ENCODE measurements at regions not wholly inside any gene's neighbourhood (a gene's known extent, or its start where the extent isn't known, plus 50 kb on each side); places are given as distances from the start of the nearest gene placed in this dataset.

DNA sequence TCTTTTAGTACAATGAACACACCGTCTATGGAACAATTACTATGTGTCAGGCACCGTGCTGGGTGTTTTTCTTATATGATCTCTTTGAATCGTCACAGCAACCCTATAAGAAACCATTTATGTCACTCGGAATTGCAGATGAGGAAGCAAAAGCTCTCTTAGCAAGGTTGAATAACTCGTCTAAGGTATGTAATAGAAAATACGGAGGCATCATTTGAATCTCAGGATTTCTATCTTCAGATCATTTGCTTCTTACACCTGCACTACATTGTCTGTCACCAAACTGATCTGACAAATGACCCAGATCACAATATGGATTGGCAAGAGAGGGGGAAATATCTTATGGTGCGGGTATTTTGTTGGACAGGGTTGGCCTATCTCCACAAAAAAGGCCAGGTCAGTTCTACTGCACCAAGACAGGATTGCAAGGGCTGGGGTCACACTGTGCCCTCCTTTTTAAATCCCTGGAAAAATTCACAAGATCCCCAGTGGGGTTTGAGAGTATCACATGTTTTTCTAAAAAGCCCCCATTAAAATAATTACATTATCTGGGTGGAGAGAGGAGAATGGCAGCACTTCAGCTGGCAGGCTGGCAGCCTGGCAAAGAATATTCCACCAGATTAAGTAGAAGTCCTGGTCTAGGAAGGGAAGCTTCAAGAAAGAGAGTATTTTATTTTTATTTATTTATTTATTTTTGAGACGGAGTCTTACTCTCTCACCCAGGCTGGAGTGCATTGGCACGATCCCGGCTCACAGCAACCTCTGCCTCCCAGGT is 110.7 kb upstream of the CLMP start:
- no peaks in the 10 kb centered on the region for H3K36me3 ChIP-seq

DNA sequence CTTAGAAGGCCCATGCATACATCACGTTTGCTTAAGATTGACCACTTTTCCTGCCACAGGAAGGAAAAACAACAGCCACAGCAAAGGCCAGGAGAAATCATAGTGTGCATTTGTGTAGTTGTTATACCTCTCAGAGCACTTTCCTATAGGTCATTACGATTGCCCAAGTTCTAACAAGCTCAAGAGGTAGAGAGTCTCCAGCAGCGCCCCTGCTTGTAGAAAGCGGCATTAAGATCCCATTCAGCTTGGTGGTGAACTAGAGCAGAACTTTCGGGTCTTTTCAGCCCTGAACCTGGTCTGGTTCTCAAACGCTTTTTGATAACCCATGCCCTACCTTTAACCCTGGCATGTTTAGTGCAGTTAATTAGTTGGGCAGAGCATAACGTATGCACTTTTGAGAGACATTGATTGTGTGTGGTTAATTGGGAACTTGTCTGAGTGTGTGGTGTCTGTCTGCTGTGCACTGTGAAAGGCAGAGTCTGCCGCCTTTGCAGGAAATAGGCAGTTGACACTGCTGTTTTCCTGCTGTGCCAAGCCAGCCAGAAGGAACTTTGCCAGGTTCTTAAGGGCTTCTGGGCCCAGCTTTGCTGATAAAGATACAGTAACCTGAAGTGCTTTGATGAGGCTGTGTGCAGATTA is 109.9 kb upstream of the CLMP start:
- no peak for DNase-seq (ENCODE audit: low spot score)

More for the DNA sequence above, 110.7 kb upstream of the CLMP start:
- no peak for DNase-seq (ENCODE audit: low spot score)
- no peaks in the 10 kb centered on the region for H3K4me1 ChIP-seq (replicated peaks)
- intact Hi-C loops (cut with DNase I): no loop called here
- 95% methylated on average over 10 of the region's 10 CpGs for WGBS
- H3K27ac ChIP-seq: no peak overlapping the region
- no peaks in the 10 kb centered on the region for H3K27me3 ChIP-seq (replicated peaks; ENCODE audit: insufficient read depth)
- H3K4me3 ChIP-seq: no peak overlapping the region
- TF ChIP-seq POLR2A (IDR thresholded peaks at IDR 0.05) (no peak), POLR2AphosphoS5 (IDR thresholded peaks at IDR 0.05) (no peak)
- TF ChIP-seq, protein P1, sequence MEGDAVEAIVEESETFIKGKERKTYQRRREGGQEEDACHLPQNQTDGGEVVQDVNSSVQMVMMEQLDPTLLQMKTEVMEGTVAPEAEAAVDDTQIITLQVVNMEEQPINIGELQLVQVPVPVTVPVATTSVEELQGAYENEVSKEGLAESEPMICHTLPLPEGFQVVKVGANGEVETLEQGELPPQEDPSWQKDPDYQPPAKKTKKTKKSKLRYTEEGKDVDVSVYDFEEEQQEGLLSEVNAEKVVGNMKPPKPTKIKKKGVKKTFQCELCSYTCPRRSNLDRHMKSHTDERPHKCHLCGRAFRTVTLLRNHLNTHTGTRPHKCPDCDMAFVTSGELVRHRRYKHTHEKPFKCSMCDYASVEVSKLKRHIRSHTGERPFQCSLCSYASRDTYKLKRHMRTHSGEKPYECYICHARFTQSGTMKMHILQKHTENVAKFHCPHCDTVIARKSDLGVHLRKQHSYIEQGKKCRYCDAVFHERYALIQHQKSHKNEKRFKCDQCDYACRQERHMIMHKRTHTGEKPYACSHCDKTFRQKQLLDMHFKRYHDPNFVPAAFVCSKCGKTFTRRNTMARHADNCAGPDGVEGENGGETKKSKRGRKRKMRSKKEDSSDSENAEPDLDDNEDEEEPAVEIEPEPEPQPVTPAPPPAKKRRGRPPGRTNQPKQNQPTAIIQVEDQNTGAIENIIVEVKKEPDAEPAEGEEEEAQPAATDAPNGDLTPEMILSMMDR (IDR thresholded peaks at IDR 0.05): no peak
- H3K9me3 ChIP-seq: no peaks in the 10 kb centered on the region

DNA sequence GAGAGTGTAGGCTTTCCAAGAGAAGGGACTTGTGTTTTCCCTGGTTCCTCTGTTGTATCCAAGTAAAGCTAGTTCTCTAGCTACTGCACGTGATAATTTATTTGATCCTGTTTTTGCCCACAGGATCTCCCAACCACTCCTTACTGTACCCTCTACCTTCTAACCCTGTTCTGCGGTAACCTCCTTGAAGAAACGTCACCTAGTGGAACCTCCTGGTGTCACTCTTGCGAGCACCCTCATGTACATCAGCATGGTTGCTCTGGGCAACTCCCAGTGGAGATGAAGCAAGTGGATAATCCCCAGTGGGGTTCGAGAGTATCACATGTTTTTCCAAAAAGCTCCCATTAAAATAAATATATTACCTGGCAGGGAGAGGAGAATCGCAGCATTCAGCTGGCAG is 108.9 kb upstream of the CLMP start:
- DNase-seq (ENCODE audit: low spot score): no peak
- H3K27me3 ChIP-seq (replicated peaks; ENCODE audit: insufficient read depth): no peaks in the 10 kb centered on the region
- H3K4me1 ChIP-seq (replicated peaks): no peaks in the 10 kb centered on the region
- H3K9me3 ChIP-seq: no peaks in the 10 kb centered on the region
- WGBS: 87% methylated on average over 6 of the region's 6 CpGs
- TF ChIP-seq POLR2A (IDR thresholded peaks at IDR 0.05): no peak
- no peak for TF ChIP-seq POLR2AphosphoS5 (IDR thresholded peaks at IDR 0.05)
- TF ChIP-seq, protein P1 (IDR thresholded peaks at IDR 0.05): no peak
- no peak overlapping the region for H3K4me3 ChIP-seq
- intact Hi-C loops (cut with DNase I): no loop called here
- H3K27ac ChIP-seq: no peak overlapping the region
- no peaks in the 10 kb centered on the region for H3K36me3 ChIP-seq

More for the DNA sequence above, 109.9 kb upstream of the CLMP start:
- H3K9me3 ChIP-seq: no peaks in the 10 kb centered on the region
- WGBS: 74% methylated on average over 8 of the region's 8 CpGs
- intact Hi-C loops (cut with DNase I): no loop called here
- TF ChIP-seq, protein P1 (IDR thresholded peaks at IDR 0.05): no peak
- TF ChIP-seq POLR2A (IDR thresholded peaks at IDR 0.05): no peak
- no peak for TF ChIP-seq POLR2AphosphoS5 (IDR thresholded peaks at IDR 0.05)
- no peak overlapping the region for H3K27ac ChIP-seq
- H3K4me1 ChIP-seq (replicated peaks): no peaks in the 10 kb centered on the region
- H3K36me3 ChIP-seq: no peaks in the 10 kb centered on the region
- no peak overlapping the region for H3K4me3 ChIP-seq
- H3K27me3 ChIP-seq (replicated peaks; ENCODE audit: insufficient read depth): no peaks in the 10 kb centered on the region

DNA sequence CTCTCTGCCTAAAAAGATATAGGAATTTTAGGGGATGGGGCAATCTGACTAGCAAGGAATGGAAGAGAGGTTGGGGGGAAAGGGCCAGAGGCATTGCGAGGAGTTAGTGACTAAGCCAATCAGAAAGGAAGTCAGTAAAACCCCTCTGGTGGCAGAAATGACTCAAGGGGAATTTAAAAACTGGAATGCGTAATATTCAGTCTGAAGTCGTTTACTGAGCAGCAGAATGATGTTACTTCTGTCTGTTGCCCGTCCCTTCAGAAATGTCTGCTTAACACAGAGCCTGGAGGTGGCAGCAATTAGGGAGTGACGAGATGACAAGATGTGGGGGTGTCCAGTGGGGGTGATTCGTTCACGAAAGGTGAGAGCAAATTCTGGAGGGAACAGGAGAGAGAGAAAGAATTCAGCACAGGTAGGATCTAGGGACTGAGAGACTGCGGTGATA is 107.7 kb upstream of the CLMP start:
- Histone ChIP-seq H3K4me1 (replicated peaks) (no peaks in the 10 kb centered on the region), H3K27me3 (replicated peaks; ENCODE audit: insufficient read depth) (no peaks in the 10 kb centered on the region), H3K9me3 (no peaks in the 10 kb centered on the region), H3K27ac (no peak overlapping the region), H3K36me3 (no peaks in the 10 kb centered on the region), H3K4me3 (no peak overlapping the region)
- no peak for DNase-seq (ENCODE audit: low spot score)
- WGBS: 78% methylated on average over 8 of the region's 8 CpGs
- intact Hi-C loops (cut with DNase I): no loop called here
- TF ChIP-seq, protein P1 (IDR thresholded peaks at IDR 0.05): no peak
- TF ChIP-seq POLR2AphosphoS5 (IDR thresholded peaks at IDR 0.05) (no peak), POLR2A (IDR thresholded peaks at IDR 0.05) (no peak)

Measured in prostate gland (tissue), 2 donors.